Tibial artery (tissue), 4 donors: ENCODE measurements at regions not wholly inside any gene's neighbourhood (a gene's known extent, or its start where the extent isn't known, plus 50 kb on each side); places are given as distances from the start of the nearest gene placed in this dataset.

ENCODE experiments used
- DNase-seq, 2 donors: peaks; one replicate each; pipeline ENCODE4 v3.0.0-alpha.2; 2019
- H3K27ac ChIP-seq, 2 donors: fragments of 200-600 bp; sonication (generic) in 1 of 2; 1 replicate in 1 of 2; 2 replicates in 1 of 2; pipeline ENCODE4 v1.5.1; 2018 to 2019; ENCODE audit warnings: mild to moderate bottlenecking in 1 of 2
- H3K27me3 ChIP-seq, 2 donors: fragments of 200-600 bp; sonication (generic) in 1 of 2; one replicate each; pipeline versions ENCODE4 v1.5.1 to v1.6.0; 2016 to 2019
- H3K36me3 ChIP-seq, 3 donors: fragments of 200-600 bp; sonication (generic) in 2 of 3; one replicate each; pipeline ENCODE4 v1.5.1; 2016 to 2019; ENCODE audit warnings: mild to moderate bottlenecking in 2 of 3
- H3K4me1 ChIP-seq, 4 donors: fragments of 200-600 bp; sonication (generic) in 2 of 4; 1 replicate in 3 of 4; 2 replicates in 1 of 4; pipeline ENCODE4 v1.5.1; 2016 to 2019
- H3K4me3 ChIP-seq, 2 donors: fragments of 200-600 bp; sonication (generic) in 1 of 2; 1 replicate in 1 of 2; 2 replicates in 1 of 2; pipeline ENCODE4 v1.5.1; 2018 to 2019; ENCODE audit warnings: mild to moderate bottlenecking in 2 of 2
- H3K9me3 ChIP-seq, 3 donors: fragments of 200-600 bp; sonication (generic) in 1 of 3; one replicate each; pipeline ENCODE4 v1.5.1; 2016 to 2019
- intact Hi-C: fragments of 100-400 bp; cut with DNase I; formaldehyde crosslinking; loops from one replicate; pipeline ENCODE4 v1.15.0; 2023; ENCODE audit warnings: low total_unique reads
- TF ChIP-seq, protein P1 (sequence below), 2 experiments: fragments of 200-600 bp in 1 of 2; fragments of 450-650 bp in 1 of 2; IDR thresholded peaks; one replicate each; pipeline ENCODE4 v1.5.1; 2017 to 2019; ENCODE audit warnings: antibody characterized with exemption in 2 of 2, mild to moderate bottlenecking in 1 of 2, moderate library complexity in 1 of 2

DNA sequence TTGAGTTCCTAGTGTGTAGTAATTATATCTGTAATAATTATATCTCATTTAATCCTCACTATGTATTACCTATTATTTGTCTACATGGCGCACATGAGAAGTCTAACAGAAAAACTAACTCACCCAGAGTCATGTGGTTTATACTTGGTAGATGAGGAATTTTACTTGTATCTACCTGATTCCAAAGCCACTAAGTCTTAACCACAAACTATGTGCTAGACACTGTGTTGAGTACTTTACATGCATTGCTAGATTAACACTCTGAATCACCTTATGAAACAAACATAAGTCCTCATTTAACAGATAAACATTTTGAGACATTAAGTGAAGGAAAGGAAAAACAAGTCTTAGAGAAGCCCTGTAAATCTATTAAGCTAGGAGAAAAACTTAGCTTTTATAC, 404.8 kb downstream of the TLR4 start:
- Histone ChIP-seq H3K36me3 (no peaks in the 10 kb centered on the region), H3K9me3 (no peaks in the 10 kb centered on the region), H3K4me3 (no peak overlapping the region), H3K27ac (no peak overlapping the region), H3K4me1 (no peaks in the 10 kb centered on the region), H3K27me3 (no peaks in the 10 kb centered on the region)
- DNase-seq, result no peak
- TF ChIP-seq, protein P1, sequence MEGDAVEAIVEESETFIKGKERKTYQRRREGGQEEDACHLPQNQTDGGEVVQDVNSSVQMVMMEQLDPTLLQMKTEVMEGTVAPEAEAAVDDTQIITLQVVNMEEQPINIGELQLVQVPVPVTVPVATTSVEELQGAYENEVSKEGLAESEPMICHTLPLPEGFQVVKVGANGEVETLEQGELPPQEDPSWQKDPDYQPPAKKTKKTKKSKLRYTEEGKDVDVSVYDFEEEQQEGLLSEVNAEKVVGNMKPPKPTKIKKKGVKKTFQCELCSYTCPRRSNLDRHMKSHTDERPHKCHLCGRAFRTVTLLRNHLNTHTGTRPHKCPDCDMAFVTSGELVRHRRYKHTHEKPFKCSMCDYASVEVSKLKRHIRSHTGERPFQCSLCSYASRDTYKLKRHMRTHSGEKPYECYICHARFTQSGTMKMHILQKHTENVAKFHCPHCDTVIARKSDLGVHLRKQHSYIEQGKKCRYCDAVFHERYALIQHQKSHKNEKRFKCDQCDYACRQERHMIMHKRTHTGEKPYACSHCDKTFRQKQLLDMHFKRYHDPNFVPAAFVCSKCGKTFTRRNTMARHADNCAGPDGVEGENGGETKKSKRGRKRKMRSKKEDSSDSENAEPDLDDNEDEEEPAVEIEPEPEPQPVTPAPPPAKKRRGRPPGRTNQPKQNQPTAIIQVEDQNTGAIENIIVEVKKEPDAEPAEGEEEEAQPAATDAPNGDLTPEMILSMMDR (IDR thresholded peaks at IDR 0.05), result no peak
- intact Hi-C loops, result no loop called here

DNA sequence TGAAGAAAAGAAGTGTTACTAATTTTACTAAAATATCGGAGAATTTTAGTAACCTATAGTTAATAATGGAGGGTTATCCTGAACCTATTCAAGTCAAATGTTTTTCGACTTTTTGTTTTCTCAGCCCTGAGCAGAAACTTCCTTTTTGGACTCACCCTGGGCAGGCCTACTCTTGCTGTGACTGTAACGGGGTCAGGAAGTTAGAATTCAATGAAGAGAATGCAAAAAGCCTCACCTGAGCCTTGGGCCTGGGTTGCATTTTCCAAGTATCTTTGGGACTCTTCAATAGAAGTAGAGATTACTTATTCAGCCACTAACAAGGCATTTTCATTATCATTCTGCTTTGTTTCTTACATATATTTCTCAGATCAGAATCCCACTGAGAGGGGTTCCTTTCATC, 405.3 kb downstream of the TLR4 start:
- no peaks in the 10 kb centered on the region for H3K9me3 ChIP-seq
- H3K27me3 ChIP-seq, result no peaks in the 10 kb centered on the region
- no peaks in the 10 kb centered on the region for H3K4me1 ChIP-seq
- TF ChIP-seq, protein P1 (IDR thresholded peaks at IDR 0.05), result no peak
- H3K36me3 ChIP-seq, result no peaks in the 10 kb centered on the region
- intact Hi-C loops, result no loop called here
- DNase-seq, result no peak
- H3K4me3 ChIP-seq, result no peak overlapping the region
- H3K27ac ChIP-seq, result no peak overlapping the region

DNA sequence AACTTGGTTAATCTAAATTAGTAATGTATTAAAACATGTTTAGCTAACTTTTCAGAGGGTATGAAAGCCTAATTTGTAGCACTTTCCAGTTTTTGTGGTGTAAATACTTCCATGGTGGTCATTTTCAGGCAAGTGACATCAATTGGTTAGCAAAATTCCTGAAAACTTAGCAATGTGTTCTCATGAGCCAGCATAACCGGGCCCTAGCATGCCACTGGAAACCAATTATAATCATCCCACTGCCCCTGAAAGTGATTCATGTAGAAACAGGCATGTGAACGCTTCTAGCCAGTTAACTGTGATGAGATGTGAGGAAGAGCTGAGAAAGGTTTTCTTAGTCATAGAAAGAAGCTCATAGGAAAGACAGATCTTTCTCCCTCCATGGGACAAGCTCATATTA, 417.2 kb downstream of the TLR4 start:
- intact Hi-C loops, result no loop called here
- Histone ChIP-seq H3K36me3 (no peaks in the 10 kb centered on the region), H3K27me3 (no peaks in the 10 kb centered on the region), H3K27ac (no peak overlapping the region), H3K4me3 (no peak overlapping the region), H3K4me1 (no peaks in the 10 kb centered on the region), H3K9me3 (no peaks in the 10 kb centered on the region)
- TF ChIP-seq, protein P1 (IDR thresholded peaks at IDR 0.05), result no peak
- no peak for DNase-seq

DNA sequence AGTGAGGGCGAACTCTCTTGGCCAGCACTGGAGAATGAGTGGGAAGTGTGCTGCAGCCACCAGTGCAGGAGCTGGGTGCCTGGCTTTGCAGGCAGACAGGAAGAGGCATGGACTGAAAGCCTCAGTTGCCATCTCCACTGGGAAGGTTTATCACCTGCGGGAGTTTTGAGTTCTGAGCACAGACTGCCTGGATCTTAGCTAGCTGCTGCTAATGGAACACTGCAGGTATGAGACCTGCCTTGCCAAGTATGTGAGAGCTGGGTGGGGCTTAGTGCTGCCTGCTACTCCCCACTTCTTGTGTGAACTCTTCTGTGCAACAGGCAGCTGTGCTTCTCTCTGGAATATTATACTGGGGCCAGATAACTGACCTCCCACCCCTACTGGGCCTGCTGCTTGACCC, 424.1 kb downstream of the TLR4 start:
- intact Hi-C loops, result no loop called here
- H3K36me3 ChIP-seq, result no peaks in the 10 kb centered on the region
- TF ChIP-seq, protein P1 (IDR thresholded peaks at IDR 0.05), result no peak
- no peak overlapping the region for H3K4me3 ChIP-seq
- no peaks in the 10 kb centered on the region for H3K4me1 ChIP-seq
- H3K27ac ChIP-seq, result no peak overlapping the region
- H3K9me3 ChIP-seq, result no peaks in the 10 kb centered on the region
- H3K27me3 ChIP-seq, result no peaks in the 10 kb centered on the region
- DNase-seq, result no peak

DNA sequence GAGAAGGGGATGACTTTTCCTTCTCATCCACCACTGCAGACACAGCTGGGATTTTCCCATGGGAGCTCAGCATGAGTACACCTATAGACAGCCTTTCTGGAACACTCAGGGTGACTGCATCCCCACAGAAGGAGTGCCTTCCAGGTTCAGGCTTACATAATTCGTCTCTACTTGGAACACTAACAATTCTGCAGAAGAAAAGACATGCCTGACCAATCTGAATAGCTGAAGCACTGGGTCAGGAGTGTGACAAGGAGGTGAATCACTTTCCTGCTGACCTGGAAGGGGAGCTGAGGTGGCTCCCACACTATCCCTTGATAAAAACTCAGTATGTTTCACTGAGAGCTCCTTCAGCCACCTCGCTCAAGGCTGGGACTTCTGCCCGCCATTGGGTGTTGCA, 425.3 kb downstream of the TLR4 start:
- H3K27me3 ChIP-seq, result no peaks in the 10 kb centered on the region
- no peaks in the 10 kb centered on the region for H3K9me3 ChIP-seq
- H3K4me3 ChIP-seq, result no peak overlapping the region
- no peaks in the 10 kb centered on the region for H3K4me1 ChIP-seq
- no peak for DNase-seq
- H3K27ac ChIP-seq, result no peak overlapping the region
- TF ChIP-seq, protein P1 (IDR thresholded peaks at IDR 0.05), result no peak
- intact Hi-C loops, result no loop called here
- H3K36me3 ChIP-seq, result no peaks in the 10 kb centered on the region

DNA sequence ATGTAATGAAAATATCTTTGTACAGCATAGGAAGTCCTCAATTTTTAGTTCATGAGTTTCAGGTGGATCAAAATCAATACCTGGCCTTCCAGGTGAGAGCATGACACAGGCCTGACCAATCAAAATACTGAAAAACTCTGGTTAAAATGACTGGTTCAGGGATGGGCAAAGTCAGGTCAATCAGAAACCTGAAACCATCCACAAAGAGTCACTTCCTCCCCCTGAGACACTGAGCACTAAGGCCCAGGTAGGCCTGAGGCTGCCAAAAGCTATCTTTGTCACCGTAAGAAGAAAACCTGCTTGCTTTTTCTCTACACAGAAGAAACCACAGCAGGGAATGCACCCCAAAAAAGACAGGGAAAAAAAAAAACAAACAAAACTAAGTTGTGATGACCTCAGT, 444.8 kb downstream of the TLR4 start:
- TF ChIP-seq, protein P1 (IDR thresholded peaks at IDR 0.05), result no peak
- DNase-seq, result no peak
- H3K9me3 ChIP-seq, result no peaks in the 10 kb centered on the region
- H3K27ac ChIP-seq, result no peak overlapping the region
- no peaks in the 10 kb centered on the region for H3K4me1 ChIP-seq
- H3K27me3 ChIP-seq, result no peaks in the 10 kb centered on the region
- H3K36me3 ChIP-seq, result no peaks in the 10 kb centered on the region
- no peak overlapping the region for H3K4me3 ChIP-seq
- intact Hi-C loops, result no loop called here
